HEK293T (cell line): ENCODE measurements at regions not wholly inside any gene's neighbourhood (a gene's known extent, or its start where the extent isn't known, plus 50 kb on each side); places are given as distances from the start of the nearest gene placed in this dataset.

Experiments used
- CTCF ChIA-PET: fragments of 350-600 bp; formaldehyde crosslinking; extraction: SDS; loops from one replicate; lab custom pipeline; 2021; ENCODE audit warnings: antibody characterized with exemption, inconsistent platforms; lab: Yijun Ruan, JAX
- POLR2A ChIA-PET: fragments of 350-600 bp; formaldehyde crosslinking; extraction: SDS; loops from one replicate; lab custom pipeline; 2020; ENCODE audit warnings: antibody characterized with exemption, inconsistent platforms; lab: Yijun Ruan, JAX
- DNase-seq: peaks from one replicate; pipeline ENCODE4 v3.0.0; 2012; ENCODE audit warnings: mixed read lengths; ENCODE audit errors: extremely low spot score
- ARNT ChIP-seq: fragments of 450-650 bp; IDR thresholded peaks from 2 replicates; pipeline ENCODE4 v1.6.1; 2017; ENCODE audit warnings: mild to moderate bottlenecking
- BHLHE40 ChIP-seq: fragments of 450-650 bp; IDR thresholded peaks from 2 replicates; pipeline ENCODE4 v1.6.1; 2016; ENCODE audit warnings: mild to moderate bottlenecking, moderate library complexity, borderline replicate concordance
- CTBP1 ChIP-seq: fragments of 450-650 bp; IDR thresholded peaks from 2 replicates; pipeline ENCODE4 v1.6.1; 2016; ENCODE audit warnings: borderline replicate concordance
- ELF4 ChIP-seq: fragments of 450-650 bp; IDR thresholded peaks from 2 replicates; pipeline ENCODE4 v1.6.1; 2017; ENCODE audit warnings: antibody characterized with exemption
- FOXA1 ChIP-seq: fragments of 450-650 bp; IDR thresholded peaks from 2 replicates; pipeline ENCODE4 v1.6.1; 2016; ENCODE audit warnings: mild to moderate bottlenecking
- FOXK2 ChIP-seq: fragments of 450-650 bp; IDR thresholded peaks from 2 replicates; pipeline ENCODE4 v1.6.1; 2016; ENCODE audit warnings: mild to moderate bottlenecking
- FOXM1 ChIP-seq: fragments of 450-650 bp; IDR thresholded peaks from 2 replicates; pipeline ENCODE4 v1.6.1; 2017; ENCODE audit warnings: mild to moderate bottlenecking, borderline replicate concordance
- HDGF ChIP-seq: fragments of 450-650 bp; IDR thresholded peaks from 2 replicates; pipeline ENCODE4 v1.6.1; 2017; ENCODE audit warnings: antibody characterized with exemption, borderline replicate concordance
- L3MBTL2 ChIP-seq: fragments of 450-650 bp; conservative IDR thresholded peaks from 2 replicates; pipeline ENCODE4 v1.6.1; 2016; ENCODE audit warnings: mild to moderate bottlenecking
- LEF1 ChIP-seq: fragments of 450-650 bp; IDR thresholded peaks from 2 replicates; pipeline ENCODE4 v1.6.1; 2017; ENCODE audit warnings: mild to moderate bottlenecking, borderline replicate concordance
- NFRKB ChIP-seq: fragments of 450-650 bp; IDR thresholded peaks from 2 replicates; pipeline ENCODE4 v1.6.1; 2016; ENCODE audit warnings: mild to moderate bottlenecking, moderate library complexity
- SP1 ChIP-seq: fragments of 450-650 bp; IDR thresholded peaks from 2 replicates; pipeline ENCODE4 v1.6.1; 2017
- SUZ12 ChIP-seq: fragments of 450-650 bp; IDR thresholded peaks from 2 replicates; pipeline ENCODE4 v1.6.1; 2016; ENCODE audit warnings: mild to moderate bottlenecking
- TARDBP ChIP-seq: fragments of 450-650 bp; IDR thresholded peaks from 2 replicates; pipeline ENCODE4 v1.6.1; 2016
- ZNF384 ChIP-seq: fragments of 450-650 bp; IDR thresholded peaks from 2 replicates; pipeline ENCODE4 v1.6.1; 2016
- TF ChIP-seq, protein P1 (sequence below): fragments of 450-650 bp; IDR thresholded peaks from 2 replicates; pipeline ENCODE4 v1.6.1; 2016

DNA sequence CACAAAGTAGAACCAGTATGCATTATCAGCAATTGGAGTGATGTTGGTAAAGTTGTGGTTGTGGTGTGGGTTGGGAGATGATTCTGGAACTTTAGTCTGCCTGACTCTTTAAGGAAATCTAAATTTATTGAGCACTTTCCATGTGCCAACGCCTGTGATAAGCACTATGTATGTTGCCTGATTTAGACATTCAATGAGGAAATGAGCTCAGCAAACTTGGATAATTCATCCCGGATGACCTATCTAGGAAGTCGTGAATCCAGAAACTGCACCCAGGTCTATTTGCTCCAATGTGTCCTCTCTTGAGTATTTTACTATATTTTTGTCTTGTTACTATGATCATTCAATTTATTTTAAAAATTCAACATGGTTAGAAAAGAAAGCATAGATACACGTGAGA is 400.8 kb upstream of the MMADHC start:
- TF ChIP-seq TARDBP: no peak
- TF ChIP-seq FOXK2: no peak
- no peak for TF ChIP-seq ELF4
- TF ChIP-seq, protein P1, sequence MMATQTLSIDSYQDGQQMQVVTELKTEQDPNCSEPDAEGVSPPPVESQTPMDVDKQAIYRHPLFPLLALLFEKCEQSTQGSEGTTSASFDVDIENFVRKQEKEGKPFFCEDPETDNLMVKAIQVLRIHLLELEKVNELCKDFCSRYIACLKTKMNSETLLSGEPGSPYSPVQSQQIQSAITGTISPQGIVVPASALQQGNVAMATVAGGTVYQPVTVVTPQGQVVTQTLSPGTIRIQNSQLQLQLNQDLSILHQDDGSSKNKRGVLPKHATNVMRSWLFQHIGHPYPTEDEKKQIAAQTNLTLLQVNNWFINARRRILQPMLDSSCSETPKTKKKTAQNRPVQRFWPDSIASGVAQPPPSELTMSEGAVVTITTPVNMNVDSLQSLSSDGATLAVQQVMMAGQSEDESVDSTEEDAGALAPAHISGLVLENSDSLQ: no peak
- no peak for TF ChIP-seq ZNF384
- no peak for TF ChIP-seq HDGF
- TF ChIP-seq SP1: no peak
- no peak for TF ChIP-seq FOXA1
- ChIA-PET CTCF (no interaction called here), POLR2A (no interaction called here)
- DNase-seq: no peak

DNA sequence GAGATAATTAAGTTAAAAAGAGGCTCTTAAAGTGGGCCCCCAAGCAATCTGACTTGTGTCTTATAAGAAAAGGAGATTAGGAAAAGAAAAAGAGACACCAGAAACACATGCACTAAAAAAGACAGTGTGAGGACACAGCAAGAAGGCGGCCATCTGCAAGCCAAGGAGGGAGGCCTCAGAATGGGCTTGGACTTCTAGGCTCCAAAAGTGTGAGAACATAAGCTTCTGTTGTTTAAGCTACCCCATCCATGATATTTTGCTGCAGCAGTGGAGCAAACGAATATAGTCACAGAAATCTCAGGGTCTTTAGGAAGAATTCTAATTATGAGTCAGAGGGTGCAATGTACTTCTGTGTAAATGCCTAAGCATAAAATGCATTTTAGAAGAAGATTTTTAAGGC is 399.3 kb upstream of the MMADHC start:
- ChIA-PET POLR2A (no interaction called here), CTCF (no interaction called here)
- DNase-seq: no peak
- TF ChIP-seq L3MBTL2 (no peak), SP1 (no peak), FOXM1 (no peak), BHLHE40 (no peak), ARNT (no peak), HDGF (no peak), CTBP1 (no peak), TARDBP (no peak), FOXK2 (no peak), ELF4 (no peak), NFRKB (no peak), FOXA1 (no peak), SUZ12 (no peak), LEF1 (no peak), ZNF384 (no peak)
- TF ChIP-seq, protein P1: no peak

DNA sequence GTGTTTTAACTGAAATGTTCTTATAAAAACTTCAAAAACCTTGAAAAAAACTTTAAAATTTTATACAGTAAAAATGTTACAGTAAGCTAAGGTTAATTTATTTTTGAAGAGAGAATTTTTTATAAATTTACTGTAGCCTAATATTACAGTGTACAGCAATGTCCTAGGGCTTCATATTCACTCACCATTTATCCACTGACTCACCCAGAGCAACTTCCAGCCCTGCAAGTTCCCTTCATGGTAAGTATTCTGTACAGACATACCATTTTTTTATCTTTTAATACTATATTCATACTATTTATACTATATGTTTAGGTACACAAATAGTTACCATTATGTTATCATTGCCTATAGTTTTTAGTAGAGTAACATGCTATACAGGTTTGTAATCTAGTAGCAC is 396.7 kb upstream of the MMADHC start:
- ChIA-PET POLR2A (no interaction called here), CTCF (no interaction called here)
- DNase-seq: no peak
- TF ChIP-seq CTBP1: no peak
- TF ChIP-seq ZNF384: no peak
- TF ChIP-seq LEF1: no peak

DNA sequence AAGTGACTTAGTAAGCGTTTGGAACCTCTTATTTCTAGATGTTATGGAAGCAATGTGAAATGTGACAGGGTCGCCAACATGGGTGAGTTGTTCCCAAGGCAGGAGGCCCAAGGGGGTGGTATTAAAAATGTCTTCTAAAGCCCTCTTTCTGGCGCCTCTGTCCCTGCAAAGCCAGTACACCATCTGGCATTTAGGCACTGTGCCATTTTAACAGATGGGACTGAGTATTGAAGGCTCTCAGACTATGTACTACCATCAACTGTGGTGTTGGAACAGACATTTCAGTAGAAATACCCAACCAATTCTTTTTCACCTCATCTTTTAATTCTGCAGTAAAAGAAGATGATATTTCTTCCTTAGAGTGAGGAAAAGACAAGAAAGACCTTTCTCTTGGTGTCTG is 384.5 kb upstream of the MMADHC start:
- no peak for TF ChIP-seq FOXA1
- no peak for TF ChIP-seq FOXM1
- TF ChIP-seq SP1: no peak
- DNase-seq: no peak
- ChIA-PET POLR2A (no interaction called here), CTCF (interaction anchor here (0.6 kb wide), 1 partner anchor 251 kb away, joined by 4 read pairs; no protein-coding TSS in a partner anchor)

DNA sequence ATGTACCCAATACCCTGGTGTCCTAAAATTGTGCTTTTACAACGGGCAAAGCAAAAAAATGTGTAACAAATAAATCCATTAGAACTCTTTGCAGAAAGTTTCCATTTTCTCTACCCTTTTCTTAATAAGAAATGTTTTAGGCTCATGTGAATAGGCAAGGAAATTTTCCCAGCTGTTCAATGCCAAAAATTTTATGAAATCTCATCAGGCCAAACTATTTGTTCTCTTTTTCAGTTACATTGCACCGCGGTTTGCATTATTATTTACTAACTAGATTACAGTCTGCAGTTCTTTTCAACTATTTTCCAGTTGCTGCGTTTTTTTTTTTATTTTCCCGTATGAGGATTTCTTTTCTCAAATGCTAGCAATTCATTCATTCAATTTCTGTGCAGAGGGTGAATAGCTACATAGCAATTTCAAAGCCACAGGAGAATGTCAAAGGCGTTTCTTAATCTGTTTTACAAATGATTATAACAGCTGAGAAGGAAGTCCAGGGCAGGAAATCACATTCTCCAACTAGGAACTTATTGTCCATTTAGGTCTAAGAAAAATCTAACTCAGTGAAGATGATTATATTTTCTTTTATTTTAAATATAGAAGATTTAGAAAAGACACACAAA is 367.5 kb upstream of the MMADHC start:
- DNase-seq: no peak
- ChIA-PET CTCF (no interaction called here), POLR2A (no interaction called here)
- TF ChIP-seq ZNF384 (no peak), ARNT (no peak), TARDBP (no peak), SUZ12 (no peak), FOXM1 (no peak), CTBP1 (no peak), L3MBTL2 (no peak), BHLHE40 (no peak), HDGF (no peak), SP1 (no peak), NFRKB (no peak), FOXK2 (no peak), LEF1 (no peak), FOXA1 (no peak), ELF4 (no peak)
- TF ChIP-seq, protein P1: no peak

DNA sequence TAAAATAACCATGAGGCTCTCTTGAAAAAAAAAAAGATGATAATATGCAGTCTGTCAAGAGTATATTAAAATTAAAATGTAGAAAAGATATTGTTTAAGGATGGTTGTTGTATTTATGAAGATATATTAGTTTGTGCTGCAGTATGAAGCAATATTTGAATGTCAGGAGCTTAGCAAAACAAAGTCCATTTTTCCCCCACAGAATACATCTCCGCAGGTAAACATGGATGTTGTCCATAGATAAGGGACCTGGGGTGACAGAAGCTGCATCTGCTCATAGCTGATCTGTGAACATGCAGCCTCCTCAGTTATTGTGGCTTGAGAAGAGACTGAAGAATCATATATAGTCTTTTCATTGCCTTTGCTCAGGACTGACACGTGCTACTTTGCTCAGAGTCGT is 366.1 kb upstream of the MMADHC start:
- CTCF ChIA-PET: no interaction called here

More for the DNA sequence above, 366.1 kb upstream of the MMADHC start:
- TF ChIP-seq CTBP1 (no peak), ARNT (no peak), SP1 (no peak), TARDBP (no peak), HDGF (no peak), FOXK2 (no peak)
- TF ChIP-seq, protein P1: no peak
- DNase-seq: no peak
- POLR2A ChIA-PET: no interaction called here
